Dermis microvascular lymphatic vessel endothelial cell (primary cell): ENCODE measurements at regions not wholly inside any gene's neighbourhood (a gene's known extent, or its start where the extent isn't known, plus 50 kb on each side); places are given as distances from the start of the nearest gene placed in this dataset.
"Not testable (repeated sequence)": the region's sequence is repeated elsewhere in the genome, so short reads cannot be mapped to it uniquely, and the experiment has no call there.

Experiments used
- DNase-seq, 2 donors: peaks; one replicate each; pipeline versions ENCODE4 v3.0.0 to v3.0.0-alpha.2; 2010; ENCODE audit warnings: low read depth in 2 of 2

- DNase-seq: no peak
Measured at GRCh38 chr7:106382929-106383328, 98.1 kb upstream of the NAMPT start.

- DNase-seq: no peak
Measured at GRCh38 chr7:106382129-106382528, 97.3 kb upstream of the NAMPT start.

GRCh38 chr7:106381252-106381651, 96.5 kb upstream of the NAMPT start:
- DNase-seq: no peak

GRCh38 chr7:106377847-106378361, 93.1 kb upstream of the NAMPT start:
- DNase-seq: no peak

DNA sequence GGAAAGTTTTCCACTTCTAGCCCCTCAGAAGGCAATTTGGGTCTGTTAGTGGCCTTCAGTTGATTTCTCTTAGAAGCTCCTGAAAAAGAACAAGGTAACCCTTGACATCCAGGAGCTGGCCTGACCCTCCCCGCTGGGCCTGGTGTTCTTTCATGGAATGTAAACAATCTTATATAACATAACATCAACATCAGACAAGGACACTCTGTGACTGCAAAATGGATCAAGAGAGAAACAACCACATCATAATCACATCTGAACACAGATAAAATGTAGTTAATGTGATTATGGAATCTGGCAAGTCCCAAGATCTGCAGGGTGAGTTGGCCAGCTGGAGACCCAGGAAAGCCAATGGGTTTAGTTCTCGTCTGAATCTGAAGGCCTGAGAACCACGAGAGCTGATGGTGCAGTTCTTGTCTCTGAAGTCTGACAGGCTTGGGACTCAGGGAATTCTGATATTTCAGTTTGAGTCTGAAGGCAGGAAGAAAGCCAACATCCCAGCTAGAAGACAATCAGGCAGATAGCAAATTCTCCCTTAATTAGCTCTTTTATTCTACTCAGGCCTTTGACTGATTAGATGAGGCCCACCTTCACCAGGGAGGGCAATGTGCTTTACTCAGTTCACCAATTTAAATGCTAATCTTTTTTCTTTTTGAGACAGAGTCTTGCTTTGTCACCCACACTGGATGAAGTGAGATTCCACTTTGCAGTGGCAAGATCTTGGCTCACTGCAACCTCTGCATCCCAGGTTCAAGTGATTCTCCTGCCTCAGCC, 91.4 kb upstream of the NAMPT start:
- no peak for DNase-seq

- DNase-seq: no peak
Measured at GRCh38 chr7:106375499-106375898, 90.7 kb upstream of the NAMPT start.

DNA sequence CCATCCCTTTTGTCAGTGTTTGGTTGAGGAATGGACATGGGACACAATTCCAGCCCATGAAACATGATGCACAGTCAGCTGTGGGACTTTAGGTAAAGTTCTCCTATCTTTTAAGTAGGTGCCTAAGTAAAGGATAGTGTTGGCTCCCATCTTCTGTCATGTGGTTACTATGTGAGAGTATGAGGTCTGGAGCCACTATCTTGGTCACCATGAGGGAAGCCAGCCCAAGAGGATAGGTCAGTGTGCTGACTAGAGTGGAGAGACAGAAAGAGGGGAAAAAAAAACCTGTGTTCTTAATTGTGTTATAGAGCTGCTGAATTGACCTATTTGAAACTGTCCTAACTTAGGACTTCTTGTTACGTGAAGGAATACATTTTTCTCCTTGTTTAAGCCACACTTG, 89.7 kb upstream of the NAMPT start:
- no peak for DNase-seq

- DNase-seq: no peak
Measured at GRCh38 chr7:106372595-106373318, 88.0 kb upstream of the NAMPT start.

DNA sequence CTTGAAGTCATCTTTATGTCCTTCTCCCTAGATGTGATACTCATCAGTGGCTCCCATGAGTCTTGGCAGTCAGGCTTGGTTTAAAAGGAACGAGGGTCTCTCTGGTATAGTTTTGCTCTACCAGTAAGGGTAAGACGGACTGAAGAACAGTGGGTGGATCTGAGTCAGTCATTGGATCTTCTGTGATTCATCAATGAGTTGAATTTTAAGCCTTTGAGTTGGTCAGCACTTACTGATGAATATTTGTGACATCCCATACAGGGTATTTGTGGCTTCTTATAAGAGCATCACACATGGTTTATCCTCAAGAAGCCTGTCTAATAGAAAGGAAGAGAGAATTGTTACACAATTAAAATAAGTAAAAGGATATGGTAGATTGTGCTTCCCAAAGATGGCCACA, 87.3 kb upstream of the NAMPT start:
- no peak for DNase-seq

DNA sequence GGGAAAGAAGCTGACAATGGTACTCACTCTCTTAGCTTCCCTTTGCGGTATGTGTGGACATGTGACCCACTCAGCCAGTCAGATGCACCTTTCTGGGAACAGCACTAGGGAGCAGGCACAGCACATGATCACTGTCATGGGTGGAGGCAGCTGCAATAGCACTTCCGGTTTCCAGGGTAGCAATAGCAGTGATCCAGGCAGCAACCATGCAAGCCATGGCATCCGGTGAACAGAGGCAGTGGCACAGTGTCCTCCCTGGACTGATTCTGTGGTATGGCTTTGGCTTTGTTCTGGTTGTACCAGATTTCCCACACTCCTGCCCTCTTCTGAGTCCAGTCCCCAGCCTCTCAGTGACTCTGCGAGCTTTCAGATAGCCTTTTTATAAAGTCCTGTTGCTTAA, 86.8 kb upstream of the NAMPT start:
- DNase-seq: no peak

- DNase-seq: no peak
Measured at GRCh38 chr7:106370542-106370941, 85.8 kb upstream of the NAMPT start.

DNA sequence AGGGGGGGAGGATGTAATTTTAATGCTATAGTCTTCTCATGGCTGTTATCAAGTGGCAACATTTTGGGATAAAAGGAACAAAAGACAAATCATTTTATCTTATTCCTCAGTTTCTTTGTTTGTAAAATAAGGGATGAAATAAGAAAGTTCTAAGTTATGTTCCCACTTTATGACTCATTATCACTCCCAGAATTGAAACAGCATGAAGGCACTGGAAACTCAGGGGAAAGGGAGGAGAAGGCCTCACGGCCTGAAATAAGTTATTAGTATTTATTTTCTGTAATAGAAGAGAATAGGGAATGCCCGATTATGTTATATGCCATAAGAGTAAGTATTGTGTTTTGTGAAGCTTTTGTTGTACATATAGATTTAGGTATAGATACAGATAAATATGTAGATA, 85.0 kb upstream of the NAMPT start:
- DNase-seq: no peak

DNA sequence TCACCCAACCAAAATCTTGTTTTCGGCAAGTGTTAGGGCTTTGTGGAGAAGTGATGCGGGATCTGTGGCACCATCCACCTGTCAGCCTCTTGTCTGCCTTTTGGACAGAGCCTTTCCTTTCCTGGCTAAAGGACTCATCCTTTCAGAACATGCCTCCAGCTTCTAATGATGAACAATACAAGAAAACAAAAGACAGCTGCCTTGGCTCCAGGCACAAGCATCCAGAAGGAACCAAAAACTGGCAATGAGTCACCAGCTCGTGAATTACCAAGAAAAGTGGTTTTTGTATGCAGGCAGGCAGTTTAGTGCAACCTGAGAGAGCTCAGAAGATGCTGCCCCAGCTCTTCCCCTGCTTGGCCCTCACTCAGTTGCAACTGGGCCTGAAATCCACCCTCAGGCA, 84.6 kb upstream of the NAMPT start:
- no peak for DNase-seq

DNA sequence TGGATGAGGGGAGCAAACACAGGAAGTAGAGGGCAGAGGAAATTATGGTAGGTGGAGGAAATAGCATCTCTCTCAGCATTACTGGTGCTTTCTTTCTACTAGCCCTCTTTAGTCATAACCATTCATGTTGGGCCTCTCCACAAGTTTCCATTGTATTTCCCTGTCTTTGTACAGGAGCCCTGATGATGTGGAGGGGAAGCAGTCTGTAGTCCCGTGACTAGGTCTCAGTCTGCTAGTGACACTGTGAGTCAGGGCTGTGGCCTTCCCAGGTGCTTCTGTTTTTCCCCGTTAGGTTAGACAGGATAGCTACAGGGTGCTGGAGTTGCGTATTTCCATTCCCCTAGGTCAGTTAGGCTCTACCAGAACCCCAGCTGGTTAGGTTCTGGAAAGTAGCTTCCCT, 82.9 kb upstream of the NAMPT start:
- no peak for DNase-seq

GRCh38 chr7:106367018-106367420, 82.2 kb upstream of the NAMPT start:
- DNase-seq: peak in 1 of 2 donors; percentile 43

GRCh38 chr7:106365252-106366005, 80.6 kb upstream of the NAMPT start:
- no peak for DNase-seq

- DNase-seq: not testable (repeated sequence)
Measured at GRCh38 chr7:106362507-106362906, 77.7 kb upstream of the NAMPT start.

GRCh38 chr7:106358103-106358663, 73.4 kb upstream of the NAMPT start:
- no peak for DNase-seq

DNA sequence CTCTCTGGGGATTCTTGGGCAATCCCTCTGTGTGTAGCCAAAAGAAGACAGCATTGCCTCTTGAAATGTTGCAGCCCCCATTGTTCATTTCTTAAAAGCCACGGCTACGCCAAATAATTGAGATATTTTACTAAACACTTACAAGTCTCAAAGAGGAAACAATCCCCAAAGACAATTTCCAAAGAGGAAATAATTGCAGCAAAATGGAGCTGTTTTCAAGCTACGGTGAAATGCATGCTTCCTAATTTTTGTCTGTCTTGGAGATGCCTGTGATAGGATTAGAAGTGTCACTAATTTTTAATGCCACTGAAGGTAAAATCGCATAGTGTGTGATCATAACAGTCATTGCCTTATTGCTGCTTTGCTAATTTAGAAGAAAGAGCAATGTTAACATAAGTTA, 72.9 kb upstream of the NAMPT start:
- DNase-seq: no peak

GRCh38 chr7:106354822-106355221, 70.0 kb upstream of the NAMPT start:
- DNase-seq: no peak

- DNase-seq: no peak
Measured at GRCh38 chr7:106353944-106354343, 69.2 kb upstream of the NAMPT start.

GRCh38 chr7:106348231-106348630, 63.4 kb upstream of the NAMPT start:
- no peak for DNase-seq
